ENCODE measurements at regions not wholly inside any gene's neighbourhood (a gene's known extent, or its start where the extent isn't known, plus 50 kb on each side); places are given as distances from the start of the nearest gene placed in this dataset.

- TF ChIP-seq SUZ12 (IDR thresholded peaks at IDR 0.05): no peak
- TF ChIP-seq TARDBP (IDR thresholded peaks at IDR 0.05): no peak
- no peak for TF ChIP-seq ELF4 (IDR thresholded peaks at IDR 0.05)
- no peak for TF ChIP-seq ARNT (IDR thresholded peaks at IDR 0.05)
- no peak for TF ChIP-seq FOXM1 (IDR thresholded peaks at IDR 0.05; ENCODE audit: borderline replicate concordance)
- no peak for TF ChIP-seq BHLHE40 (IDR thresholded peaks at IDR 0.05; ENCODE audit: borderline replicate concordance)
- TF ChIP-seq LEF1 (IDR thresholded peaks at IDR 0.05; ENCODE audit: borderline replicate concordance): no peak
- TF ChIP-seq HDGF (IDR thresholded peaks at IDR 0.05; ENCODE audit: borderline replicate concordance): no peak
- TF ChIP-seq SP1 (IDR thresholded peaks at IDR 0.05): no peak
- TF ChIP-seq FOXK2 (IDR thresholded peaks at IDR 0.05): no peak
- no peak for TF ChIP-seq L3MBTL2 (conservative IDR thresholded peaks at IDR 0.05)
Measured at GRCh38 chr16:6892966-6893365, 439.7 kb upstream of the RBFOX1 start.
